Natural killer cell (primary cell): ENCODE measurements at regions not wholly inside any gene's neighbourhood (a gene's known extent, or its start where the extent isn't known, plus 50 kb on each side); places are given as distances from the start of the nearest gene placed in this dataset.

Experiments
- ATAC-seq, 3 donors: fragments of 150-1000 bp in 2 of 3; fragments of 200-7000 bp in 1 of 3; cut with Tn5 transposase; 1 replicate in 1 of 3; 2 replicates in 2 of 3; pipeline ENCODE4 v1.10.0; 2021; ENCODE audit warnings: mild to moderate bottlenecking in 2 of 3, moderate library complexity in 2 of 3
- DNase-seq, 2 donors: peaks; one replicate each; pipeline versions ENCODE4 v3.0.0 to v3.0.0-alpha.2; 2013 to 2021; ENCODE audit warnings: mixed read lengths in 1 of 2
- H3K27ac ChIP-seq: one replicate; pipeline ENCODE4 v1.5.1; 2013; ENCODE audit warnings: mild to moderate bottlenecking, low read length
- H3K27me3 ChIP-seq: one replicate; pipeline ENCODE4 v1.6.1; 2013; ENCODE audit warnings: low read length; ENCODE audit not compliant: control insufficient read depth, insufficient read depth
- H3K36me3 ChIP-seq: one replicate; pipeline ENCODE4 v1.6.1; 2013; ENCODE audit warnings: low read length; ENCODE audit not compliant: control insufficient read depth, insufficient read depth
- H3K4me1 ChIP-seq: one replicate; pipeline ENCODE4 v1.6.1; 2013; ENCODE audit warnings: low read length; ENCODE audit not compliant: control insufficient read depth, insufficient read depth
- H3K4me3 ChIP-seq: one replicate; pipeline ENCODE4 v1.5.1; 2013; ENCODE audit warnings: low read length
- H3K9me3 ChIP-seq: one replicate; pipeline ENCODE4 v1.6.1; 2013; ENCODE audit warnings: low read length; ENCODE audit not compliant: control insufficient read depth, insufficient read depth
- H3K27ac Mint-ChIP-seq, 2 donors: one replicate each; pipeline ENCODE4 v1.8.0; 2022; ENCODE audit warnings: mild to moderate bottlenecking in 2 of 2, mixed read lengths in 2 of 2, moderate library complexity in 1 of 2
- H3K27me3 Mint-ChIP-seq, 2 donors: one replicate each; pipeline ENCODE4 v1.8.0; 2022; ENCODE audit warnings: low read depth in 2 of 2, mixed read lengths in 2 of 2
- H3K36me3 Mint-ChIP-seq: one replicate; pipeline ENCODE4 v1.8.0; 2022; ENCODE audit warnings: mixed read lengths
- H3K4me1 Mint-ChIP-seq, 2 donors: one replicate each; pipeline ENCODE4 v1.8.0; 2022; ENCODE audit warnings: mixed read lengths in 2 of 2
- H3K4me3 Mint-ChIP-seq: one replicate; pipeline ENCODE4 v1.8.0; 2022; ENCODE audit warnings: mild to moderate bottlenecking, moderate library complexity, mixed read lengths
- H3K9me3 Mint-ChIP-seq, 2 donors: one replicate each; pipeline ENCODE4 v1.8.0; 2022; ENCODE audit warnings: mixed read lengths in 2 of 2
- WGBS: methylation state at CpG from one replicate; pipeline ENCODE4 v1.1.7; 2013; ENCODE audit warnings: missing lambda C conversion rate; ENCODE audit not compliant: insufficient coverage; 5-methylcytosine and 5-hydroxymethylcytosine counted together
- intact Hi-C: fragments of 100-400 bp; cut with micrococcal nuclease; formaldehyde crosslinking; loops from one replicate; pipeline ENCODE4 v1.14.2; 2022
- TF ChIP-seq, protein P1 (sequence below): fragments of 200-600 bp; IDR thresholded peaks from one replicate; pipeline ENCODE4 v1.8.0; 2022; ENCODE audit warnings: antibody characterized with exemption

DNA sequence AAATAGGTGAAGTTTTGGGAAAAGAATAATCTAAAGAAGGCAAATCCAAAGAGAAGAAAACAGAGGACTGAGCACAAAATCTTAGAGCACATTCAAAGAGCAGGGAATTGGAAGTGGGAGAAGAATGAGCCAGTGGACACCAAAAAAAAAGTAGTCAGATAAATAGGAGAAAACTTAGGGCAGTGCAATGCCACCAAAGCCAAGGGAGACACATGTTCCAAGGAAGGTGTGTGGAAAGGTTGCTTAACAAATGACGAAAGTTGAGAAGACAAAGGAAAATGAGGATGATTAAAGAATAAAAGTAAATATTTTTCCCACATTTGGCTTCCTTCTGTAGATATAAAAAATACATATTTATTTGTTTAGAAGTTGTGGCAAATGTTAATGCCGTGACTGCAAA lies 237.6 kb downstream of the TANC2 start:
- TF ChIP-seq, protein P1, sequence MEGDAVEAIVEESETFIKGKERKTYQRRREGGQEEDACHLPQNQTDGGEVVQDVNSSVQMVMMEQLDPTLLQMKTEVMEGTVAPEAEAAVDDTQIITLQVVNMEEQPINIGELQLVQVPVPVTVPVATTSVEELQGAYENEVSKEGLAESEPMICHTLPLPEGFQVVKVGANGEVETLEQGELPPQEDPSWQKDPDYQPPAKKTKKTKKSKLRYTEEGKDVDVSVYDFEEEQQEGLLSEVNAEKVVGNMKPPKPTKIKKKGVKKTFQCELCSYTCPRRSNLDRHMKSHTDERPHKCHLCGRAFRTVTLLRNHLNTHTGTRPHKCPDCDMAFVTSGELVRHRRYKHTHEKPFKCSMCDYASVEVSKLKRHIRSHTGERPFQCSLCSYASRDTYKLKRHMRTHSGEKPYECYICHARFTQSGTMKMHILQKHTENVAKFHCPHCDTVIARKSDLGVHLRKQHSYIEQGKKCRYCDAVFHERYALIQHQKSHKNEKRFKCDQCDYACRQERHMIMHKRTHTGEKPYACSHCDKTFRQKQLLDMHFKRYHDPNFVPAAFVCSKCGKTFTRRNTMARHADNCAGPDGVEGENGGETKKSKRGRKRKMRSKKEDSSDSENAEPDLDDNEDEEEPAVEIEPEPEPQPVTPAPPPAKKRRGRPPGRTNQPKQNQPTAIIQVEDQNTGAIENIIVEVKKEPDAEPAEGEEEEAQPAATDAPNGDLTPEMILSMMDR, result no peak
- no CpG with 5 or more reads among the region's 2 CpGs for WGBS
- H3K27me3 Mint-ChIP-seq, result no peaks in the 10 kb centered on the region
- intact Hi-C loops, result no loop called here
- no peaks in the 10 kb centered on the region for H3K4me1 ChIP-seq
- H3K4me1 Mint-ChIP-seq, result no peaks in the 10 kb centered on the region
- no peak overlapping the region for H3K27ac Mint-ChIP-seq
- H3K4me3 ChIP-seq, result no peak overlapping the region
- no peak overlapping the region for H3K4me3 Mint-ChIP-seq
- DNase-seq (no peak), ATAC-seq (no peak)
- H3K27ac ChIP-seq, result no peak overlapping the region
- H3K27me3 ChIP-seq, result no peaks in the 10 kb centered on the region
- H3K9me3 ChIP-seq, result no peaks in the 10 kb centered on the region
- H3K36me3 ChIP-seq, result peaks cover 4% of the 10 kb centered on the region
- peaks cover 4% of the 10 kb centered on the region in 2 donors for H3K9me3 Mint-ChIP-seq
- H3K36me3 Mint-ChIP-seq, result peaks cover 16% of the 10 kb centered on the region

DNA sequence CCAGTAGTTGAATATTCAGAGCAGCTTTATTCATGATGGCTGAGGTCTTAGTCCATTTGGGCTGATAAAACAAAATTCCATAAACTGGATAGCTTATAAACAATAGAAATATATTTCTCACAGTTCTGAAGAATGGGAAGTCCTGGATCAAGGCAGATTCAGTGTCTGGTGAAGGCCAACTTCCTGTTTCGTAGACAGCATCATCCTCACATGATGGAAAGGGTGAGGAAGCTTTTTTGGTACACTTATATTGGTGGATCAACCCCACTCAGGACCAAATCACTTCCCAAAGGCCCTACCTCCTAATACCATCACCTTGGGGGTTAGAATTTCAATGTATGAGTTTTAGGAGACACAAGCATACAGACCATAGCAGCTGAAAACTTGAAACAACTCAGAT lies 224.2 kb downstream of the CYB561 start:
- H3K27me3 Mint-ChIP-seq, result no peaks in the 10 kb centered on the region
- no peak for DNase-seq

DNA sequence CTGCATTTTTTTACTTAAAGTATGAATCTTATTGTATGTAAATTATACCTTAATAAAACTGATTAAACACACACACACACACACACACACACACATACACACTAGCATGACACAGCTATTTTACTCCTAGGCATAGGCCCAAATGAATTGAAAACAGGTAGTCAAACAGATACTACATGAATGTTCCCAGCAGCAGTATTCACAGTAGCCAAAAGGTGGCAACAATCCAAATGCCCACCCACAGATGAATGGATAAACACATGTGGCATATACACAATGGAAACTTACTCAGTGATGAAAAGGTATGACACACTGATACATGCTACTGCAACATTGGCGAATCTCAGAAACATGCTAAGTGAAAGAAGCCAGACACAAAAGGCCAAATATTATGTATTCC lies 223.5 kb downstream of the CYB561 start:
- TF ChIP-seq, protein P1, result no peak
- 100% methylated on average over 1 of the region's 1 CpG for WGBS

More for the DNA sequence above, 224.2 kb downstream of the CYB561 start:
- TF ChIP-seq, protein P1, result no peak
- H3K36me3 ChIP-seq, result no peaks in the 10 kb centered on the region
- no peak for ATAC-seq
- no peak overlapping the region for H3K27ac ChIP-seq
- intact Hi-C loops, result no loop called here
- no peaks in the 10 kb centered on the region for H3K27me3 ChIP-seq
- no peaks in the 10 kb centered on the region for H3K9me3 Mint-ChIP-seq
- H3K4me1 ChIP-seq, result no peaks in the 10 kb centered on the region
- WGBS, result no CpG with 5 or more reads among the region's 1 CpG
- no peaks in the 10 kb centered on the region for H3K9me3 ChIP-seq
- H3K4me3 Mint-ChIP-seq, result no peak overlapping the region
- no peaks in the 10 kb centered on the region for H3K4me1 Mint-ChIP-seq
- H3K4me3 ChIP-seq, result no peak overlapping the region
- no peaks in the 10 kb centered on the region for H3K36me3 Mint-ChIP-seq
- no peak overlapping the region for H3K27ac Mint-ChIP-seq

DNA sequence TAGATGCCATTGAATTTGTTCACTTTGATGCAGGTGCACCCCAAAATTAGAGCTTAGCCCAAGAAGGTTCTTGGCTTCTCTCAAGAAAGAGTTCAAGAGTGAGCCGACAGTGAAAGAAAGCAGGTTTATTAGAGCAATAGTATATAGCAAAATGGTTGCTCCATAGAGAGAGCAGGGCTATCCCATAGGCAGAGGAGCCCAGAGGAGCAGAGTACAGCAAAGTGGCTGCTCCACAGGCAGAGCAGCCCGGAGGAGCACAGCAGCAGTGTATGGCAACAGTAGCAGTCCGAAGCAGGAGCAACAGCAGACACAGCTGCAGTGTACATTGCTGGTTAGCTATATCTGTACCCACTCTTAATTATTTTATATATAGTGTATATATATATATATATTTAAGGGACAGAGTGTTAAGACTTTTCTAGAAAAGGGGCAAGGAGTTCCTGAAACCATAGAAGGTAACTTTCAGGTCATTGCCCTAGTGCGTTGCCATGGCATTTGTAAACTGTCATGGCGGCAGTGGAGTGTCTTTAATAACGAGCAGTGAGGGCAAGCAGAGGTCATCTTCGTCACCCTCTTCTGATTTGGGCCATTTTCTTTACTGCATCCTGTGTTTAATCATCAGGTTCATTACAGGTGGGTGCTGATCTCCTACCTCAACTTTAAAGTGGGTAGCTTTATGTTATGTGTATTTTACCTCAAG lies 222.7 kb downstream of the CYB561 start:
- H3K4me1 Mint-ChIP-seq, result no peaks in the 10 kb centered on the region
- intact Hi-C loops, result no loop called here
- no peak for ATAC-seq
- no peak for DNase-seq
- no peak overlapping the region for H3K27ac Mint-ChIP-seq
- no peaks in the 10 kb centered on the region for H3K36me3 ChIP-seq
- H3K27me3 ChIP-seq, result no peaks in the 10 kb centered on the region
- no peaks in the 10 kb centered on the region for H3K9me3 Mint-ChIP-seq
- H3K4me3 Mint-ChIP-seq, result no peak overlapping the region
- no peaks in the 10 kb centered on the region for H3K27me3 Mint-ChIP-seq
- H3K4me1 ChIP-seq, result no peaks in the 10 kb centered on the region
- no peak overlapping the region for H3K27ac ChIP-seq
- no peaks in the 10 kb centered on the region for H3K9me3 ChIP-seq
- H3K4me3 ChIP-seq, result no peak overlapping the region
- H3K36me3 Mint-ChIP-seq, result no peaks in the 10 kb centered on the region
- TF ChIP-seq, protein P1, result no peak
- WGBS, result 96% methylated on average over 6 of the region's 7 CpGs

More for the DNA sequence above, 223.5 kb downstream of the CYB561 start:
- intact Hi-C loops, result no loop called here
- no peaks in the 10 kb centered on the region for H3K27me3 Mint-ChIP-seq
- no peaks in the 10 kb centered on the region for H3K36me3 Mint-ChIP-seq
- H3K9me3 ChIP-seq, result no peaks in the 10 kb centered on the region
- no peaks in the 10 kb centered on the region for H3K4me1 ChIP-seq
- no peaks in the 10 kb centered on the region for H3K9me3 Mint-ChIP-seq
- no peaks in the 10 kb centered on the region for H3K27me3 ChIP-seq
- H3K4me1 Mint-ChIP-seq, result no peaks in the 10 kb centered on the region
- DNase-seq, result no peak
- no peak for ATAC-seq
- H3K27ac ChIP-seq, result no peak overlapping the region
- H3K4me3 ChIP-seq, result no peak overlapping the region
- no peak overlapping the region for H3K4me3 Mint-ChIP-seq
- no peak overlapping the region for H3K27ac Mint-ChIP-seq
- H3K36me3 ChIP-seq, result no peaks in the 10 kb centered on the region
